Progenitor cell of endocrine pancreas (in vitro differentiated cells): ENCODE measurements at regions not wholly inside any gene's neighbourhood (a gene's known extent, or its start where the extent isn't known, plus 50 kb on each side); places are given as distances from the start of the nearest gene placed in this dataset.
"Not testable (repeated sequence)": the region's sequence is repeated elsewhere in the genome, so short reads cannot be mapped to it uniquely, and the experiment has no call there.

Experiments used
- DNase-seq: peaks from one replicate; pipeline ENCODE4 v3.0.0; 2021; ENCODE audit warnings: low spot score; ENCODE audit not compliant: unreplicated experiment
- H3K27ac Mint-ChIP-seq: 2 replicates; pipeline ENCODE4 v1.8.0; 2021; ENCODE audit warnings: mild to moderate bottlenecking, moderate library complexity, mixed read lengths
- H3K27me3 Mint-ChIP-seq: 2 replicates; pipeline ENCODE4 v1.8.0; 2021; ENCODE audit warnings: mixed read lengths
- H3K36me3 Mint-ChIP-seq: 2 replicates; pipeline ENCODE4 v1.8.0; 2022; ENCODE audit warnings: mixed read lengths; ENCODE audit not compliant: insufficient read depth
- H3K4me1 Mint-ChIP-seq: 2 replicates; pipeline ENCODE4 v1.8.0; 2021; ENCODE audit warnings: low read depth, mixed read lengths
- H3K4me3 Mint-ChIP-seq: 2 replicates; pipeline ENCODE4 v1.8.0; 2021; ENCODE audit warnings: low read depth, mild to moderate bottlenecking, moderate library complexity, mixed read lengths
- H3K9me3 Mint-ChIP-seq: 2 replicates; pipeline ENCODE4 v1.8.0; 2021; ENCODE audit warnings: low read depth, mixed read lengths
- TF ChIP-seq, protein P1 (sequence below): fragments of 200-600 bp; sonication (generic); IDR thresholded peaks from one replicate; pipeline ENCODE4 v1.5.0; 2021; ENCODE audit warnings: antibody characterized with exemption, mild to moderate bottlenecking; ENCODE audit not compliant: unreplicated experiment

DNA sequence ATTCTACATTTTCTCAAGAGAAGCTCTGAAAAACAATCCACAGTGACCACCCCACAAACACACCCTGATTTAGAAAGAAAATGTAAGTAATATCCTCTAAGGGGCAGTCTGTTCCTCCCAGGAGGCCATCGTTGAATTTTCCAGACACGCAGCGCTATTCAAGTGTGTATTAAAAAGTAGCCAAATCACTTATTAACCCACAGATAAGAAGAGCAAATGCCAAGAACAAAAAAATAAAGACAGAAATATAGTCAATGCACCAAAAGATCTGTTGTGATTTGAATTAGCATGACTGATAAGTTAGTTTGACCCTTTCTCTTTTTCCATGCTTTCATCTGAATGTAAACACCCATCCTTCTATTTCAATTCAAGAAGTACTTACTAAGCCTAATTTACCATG, 622.8 kb upstream of the ZNF385D start:
- TF ChIP-seq, protein P1, sequence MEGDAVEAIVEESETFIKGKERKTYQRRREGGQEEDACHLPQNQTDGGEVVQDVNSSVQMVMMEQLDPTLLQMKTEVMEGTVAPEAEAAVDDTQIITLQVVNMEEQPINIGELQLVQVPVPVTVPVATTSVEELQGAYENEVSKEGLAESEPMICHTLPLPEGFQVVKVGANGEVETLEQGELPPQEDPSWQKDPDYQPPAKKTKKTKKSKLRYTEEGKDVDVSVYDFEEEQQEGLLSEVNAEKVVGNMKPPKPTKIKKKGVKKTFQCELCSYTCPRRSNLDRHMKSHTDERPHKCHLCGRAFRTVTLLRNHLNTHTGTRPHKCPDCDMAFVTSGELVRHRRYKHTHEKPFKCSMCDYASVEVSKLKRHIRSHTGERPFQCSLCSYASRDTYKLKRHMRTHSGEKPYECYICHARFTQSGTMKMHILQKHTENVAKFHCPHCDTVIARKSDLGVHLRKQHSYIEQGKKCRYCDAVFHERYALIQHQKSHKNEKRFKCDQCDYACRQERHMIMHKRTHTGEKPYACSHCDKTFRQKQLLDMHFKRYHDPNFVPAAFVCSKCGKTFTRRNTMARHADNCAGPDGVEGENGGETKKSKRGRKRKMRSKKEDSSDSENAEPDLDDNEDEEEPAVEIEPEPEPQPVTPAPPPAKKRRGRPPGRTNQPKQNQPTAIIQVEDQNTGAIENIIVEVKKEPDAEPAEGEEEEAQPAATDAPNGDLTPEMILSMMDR = no peak
- no peak for DNase-seq
- Mint-ChIP-seq H3K36me3 (no peaks in the 10 kb centered on the region), H3K27me3 (peaks cover 85% of the 10 kb centered on the region), H3K4me1 (peaks cover 5% of the 10 kb centered on the region), H3K27ac (no peak overlapping the region), H3K9me3 (no peaks in the 10 kb centered on the region), H3K4me3 (no peak overlapping the region)

DNA sequence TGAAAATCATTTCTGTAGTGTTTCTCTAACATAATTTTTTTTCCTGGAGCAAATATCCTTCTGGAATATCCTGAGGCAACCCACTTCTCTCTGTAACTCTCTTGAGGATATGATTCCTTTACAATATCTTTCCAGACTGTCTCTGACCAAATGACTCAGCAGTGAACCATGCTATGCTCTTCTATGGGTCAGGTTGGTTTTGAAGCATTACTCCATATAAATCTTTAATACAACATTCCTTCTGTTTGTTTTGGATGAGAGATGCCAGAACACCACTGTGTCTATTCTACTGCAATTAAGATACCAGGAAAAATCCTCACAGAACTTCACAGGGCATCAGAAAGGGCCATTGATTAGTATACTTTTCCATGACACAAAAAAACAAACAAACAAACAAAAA, 626.4 kb upstream of the ZNF385D start:
- Mint-ChIP-seq H3K4me1 (peaks cover 2% of the 10 kb centered on the region), H3K36me3 (no peaks in the 10 kb centered on the region), H3K4me3 (no peak overlapping the region), H3K27me3 (peaks cover 67% of the 10 kb centered on the region), H3K9me3 (no peaks in the 10 kb centered on the region), H3K27ac (no peak overlapping the region)
- DNase-seq = no peak
- TF ChIP-seq, protein P1 = no peak

DNA sequence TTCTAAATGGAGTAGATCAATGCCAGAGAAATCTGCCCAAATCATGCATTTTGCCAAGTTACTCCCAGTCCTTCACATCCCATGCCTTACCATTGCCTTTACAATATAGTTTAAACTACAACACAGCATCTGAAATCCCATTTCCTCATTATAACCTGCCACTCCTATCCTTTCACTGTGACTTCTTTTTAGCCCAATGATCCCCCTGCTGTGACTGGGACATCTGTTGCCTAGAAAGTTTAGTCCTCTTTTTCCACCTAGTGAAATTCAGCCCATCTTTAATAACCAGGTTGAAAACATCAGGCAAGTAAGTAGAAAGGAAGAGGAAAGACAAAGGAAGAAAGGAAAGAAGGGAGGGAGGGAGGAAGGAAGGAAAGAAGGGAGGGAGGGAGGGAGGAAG, 627.9 kb upstream of the ZNF385D start:
- Mint-ChIP-seq H3K27me3 (peaks cover 54% of the 10 kb centered on the region), H3K9me3 (no peaks in the 10 kb centered on the region), H3K4me1 (no peaks in the 10 kb centered on the region)

DNA sequence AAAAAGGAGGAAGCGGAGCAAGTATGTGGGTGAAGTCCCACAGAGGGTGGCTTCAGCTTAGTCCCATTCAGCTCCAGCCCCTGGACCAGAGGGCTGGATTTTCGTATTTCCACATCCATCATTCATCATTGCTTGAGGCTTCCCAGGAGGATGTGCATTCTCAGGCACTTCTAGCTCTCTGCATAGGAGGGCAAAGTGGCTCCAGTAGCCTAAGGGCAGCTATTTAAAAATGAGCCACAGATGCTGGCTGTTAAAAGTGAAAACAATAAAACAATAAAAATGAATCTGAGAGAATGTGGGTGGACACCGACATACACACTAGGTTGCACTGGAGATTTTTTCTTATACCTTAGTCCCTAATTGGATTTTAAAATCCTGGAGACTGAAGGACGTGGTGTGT, 629.2 kb upstream of the ZNF385D start:
- Mint-ChIP-seq H3K27me3 (peaks cover 46% of the 10 kb centered on the region), H3K36me3 (no peaks in the 10 kb centered on the region), H3K4me3 (no peak overlapping the region), H3K9me3 (no peaks in the 10 kb centered on the region), H3K4me1 (no peaks in the 10 kb centered on the region), H3K27ac (no peak overlapping the region)
- no peak for DNase-seq
- TF ChIP-seq, protein P1 = no peak

More for the DNA sequence above, 627.9 kb upstream of the ZNF385D start:
- Mint-ChIP-seq H3K36me3 (no peaks in the 10 kb centered on the region), H3K4me3 (no peak overlapping the region), H3K27ac (no peak overlapping the region)
- TF ChIP-seq, protein P1 = no peak
- DNase-seq = no peak

DNA sequence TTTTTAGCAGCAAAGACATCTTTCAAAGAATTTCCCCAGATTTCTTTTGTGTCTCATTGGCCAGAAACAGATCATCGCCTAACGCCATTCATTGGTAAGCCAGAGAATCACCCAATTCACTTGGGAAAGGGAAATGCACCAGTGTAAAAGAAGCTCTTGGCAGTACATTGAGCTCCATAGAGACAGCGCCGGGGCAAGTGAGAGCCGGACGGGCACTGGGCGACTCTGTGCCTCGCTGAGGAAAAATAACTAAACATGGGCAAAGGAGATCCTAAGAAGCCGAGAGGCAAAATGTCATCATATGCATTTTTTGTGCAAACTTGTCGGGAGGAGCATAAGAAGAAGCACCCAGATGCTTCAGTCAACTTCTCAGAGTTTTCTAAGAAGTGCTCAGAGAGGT, 630.6 kb upstream of the ZNF385D start:
- not testable (repeated sequence) for H3K27ac Mint-ChIP-seq, H3K4me3 Mint-ChIP-seq, H3K36me3 Mint-ChIP-seq, DNase-seq, H3K4me1 Mint-ChIP-seq, H3K9me3 Mint-ChIP-seq
- peaks cover 45% of the 10 kb centered on the region for H3K27me3 Mint-ChIP-seq

DNA sequence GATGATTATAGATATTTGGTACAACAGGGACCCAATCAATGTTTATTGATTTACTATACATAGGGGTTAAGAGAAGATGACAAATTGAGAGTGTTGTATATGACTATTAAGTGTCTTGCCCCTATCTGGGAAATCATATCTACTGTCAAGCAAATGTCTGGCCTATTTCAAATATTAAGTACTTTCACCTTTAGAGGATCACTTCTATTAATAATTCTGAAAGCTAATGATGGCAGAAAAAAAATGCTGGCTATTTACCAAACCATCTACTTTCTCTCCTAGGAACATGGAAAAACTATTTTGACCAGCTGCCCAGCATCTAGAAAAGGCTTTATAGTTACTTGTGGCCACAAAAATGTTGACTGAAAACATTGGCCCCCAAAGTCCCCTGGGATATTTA, 632.3 kb upstream of the ZNF385D start:
- no peaks in the 10 kb centered on the region for H3K9me3 Mint-ChIP-seq
- no peaks in the 10 kb centered on the region for H3K36me3 Mint-ChIP-seq
- no peaks in the 10 kb centered on the region for H3K4me1 Mint-ChIP-seq
- no peak for DNase-seq
- no peak overlapping the region for H3K4me3 Mint-ChIP-seq
- TF ChIP-seq, protein P1 = no peak
- H3K27ac Mint-ChIP-seq = no peak overlapping the region
- peaks cover 33% of the 10 kb centered on the region for H3K27me3 Mint-ChIP-seq
